B cell (primary cell): ENCODE measurements at regions not wholly inside any gene's neighbourhood (a gene's known extent, or its start where the extent isn't known, plus 50 kb on each side); places are given as distances from the start of the nearest gene placed in this dataset.

Source experiments
- ATAC-seq: fragments of 200-7000 bp; cut with Tn5 transposase; one replicate; pipeline ENCODE4 v1.10.0; 2021; ENCODE audit warnings: low read depth, mild to moderate bottlenecking, moderate number of reproducible peaks, moderate library complexity
- CTCF ChIA-PET: fragments of 350-600 bp; sonication (Branson Sonifier 250); formaldehyde crosslinking; loops from one replicate; lab custom pipeline; 2021; ENCODE audit warnings: antibody characterized with exemption, inconsistent platforms; lab: Charles Lee
- POLR2A ChIA-PET: fragments of 350-600 bp; sonication (Branson Sonifier 250); formaldehyde crosslinking; loops from one replicate; lab custom pipeline; 2021; ENCODE audit warnings: antibody characterized with exemption; lab: Charles Lee
- DNase-seq: peaks from one replicate; pipeline ENCODE4 v3.0.0; 2013
- H2AFZ ChIP-seq: 2 replicates; pipeline ENCODE4 v1.6.1; 2012; ENCODE audit warnings: mild to moderate bottlenecking, low read depth, low read length; ENCODE audit not compliant: insufficient read depth, poor library complexity, severe bottlenecking
- H3K27ac ChIP-seq, 2 donors: 1 replicate in 1 of 2; 2 replicates in 1 of 2; pipeline ENCODE4 v1.5.1; 2012 to 2013; ENCODE audit warnings: low read length in 2 of 2, mild to moderate bottlenecking in 2 of 2, moderate library complexity in 1 of 2
- H3K27me3 ChIP-seq, 4 experiments: fragments of 200-600 bp in 1 of 4; sonication (generic) in 1 of 4; replicated peaks in 1 of 4; 1 replicate in 2 of 4; 2 replicates in 2 of 4; pipeline versions ENCODE4 v1.6.1 to v1.7.0; 2013 to 2016; ENCODE audit warnings: low read length in 3 of 4, mild to moderate bottlenecking in 2 of 4, mixed read lengths in 1 of 4, moderate library complexity in 1 of 4; ENCODE audit not compliant: insufficient read depth in 4 of 4, control insufficient read depth in 3 of 4; ENCODE audit errors: control extremely low read depth in 1 of 4
- H3K36me3 ChIP-seq, 2 experiments: replicated peaks in 1 of 2; 1 replicate in 1 of 2; 2 replicates in 1 of 2; pipeline versions ENCODE4 v1.6.1 to v1.7.1; 2013; ENCODE audit warnings: low read length in 1 of 2; ENCODE audit not compliant: insufficient read depth in 2 of 2, control insufficient read depth in 1 of 2; ENCODE audit errors: control extremely low read depth in 1 of 2, extremely low read depth in 1 of 2
- H3K4me1 ChIP-seq, 2 donors: fragments of 200-600 bp in 1 of 2; sonication (generic) in 1 of 2; 1 replicate in 1 of 2; 2 replicates in 1 of 2; pipeline versions ENCODE4 v1.5.1 to v1.6.1; 2013 to 2017; ENCODE audit warnings: low read length in 2 of 2; ENCODE audit not compliant: control insufficient read depth in 2 of 2, insufficient read depth in 2 of 2
- H3K4me2 ChIP-seq: replicated peaks from 2 replicates; pipeline ENCODE3; 2012; ENCODE audit warnings: mild to moderate bottlenecking, low read depth, low read length; ENCODE audit not compliant: poor library complexity, severe bottlenecking
- H3K4me3 ChIP-seq, 5 experiments: fragments of 200-600 bp in 1 of 5; sonication (generic) in 1 of 5; 1 replicate in 3 of 5; 2 replicates in 2 of 5; pipeline versions ENCODE4 v1.5.1 to v1.7.0; 2011 to 2016; ENCODE audit warnings: low read length in 4 of 5, mild to moderate bottlenecking in 4 of 5, low read depth in 2 of 5, control low read depth in 1 of 5, moderate library complexity in 1 of 5; ENCODE audit not compliant: insufficient read depth in 1 of 5; ENCODE audit errors: control extremely low read depth in 1 of 5, extremely low read depth in 1 of 5
- H3K79me2 ChIP-seq: fragments of 200-600 bp; sonication (generic); one replicate; pipeline ENCODE4 v1.6.0; 2016; ENCODE audit warnings: low read length; ENCODE audit not compliant: control insufficient read depth, insufficient read depth
- H3K9ac ChIP-seq: fragments of 200-600 bp; sonication (generic); 2 replicates; pipeline ENCODE4 v1.6.1; 2017; ENCODE audit warnings: mild to moderate bottlenecking, low read length, moderate library complexity
- H3K9me3 ChIP-seq, 3 donors: one replicate each; pipeline versions ENCODE4 v1.6.1 to v1.7.1; 2013; ENCODE audit warnings: low read length in 2 of 3; ENCODE audit not compliant: control insufficient read depth in 2 of 3, insufficient read depth in 1 of 3; ENCODE audit errors: control extremely low read depth in 1 of 3
- H4K20me1 ChIP-seq: 2 replicates; pipeline ENCODE4 v1.6.0; 2012; ENCODE audit warnings: mild to moderate bottlenecking, low read length; ENCODE audit not compliant: insufficient read depth, control insufficient read depth, poor library complexity, severe bottlenecking
- H3K27ac Mint-ChIP-seq: one replicate; pipeline ENCODE4 v1.8.0; 2021; ENCODE audit warnings: mixed read lengths
- H3K27me3 Mint-ChIP-seq: one replicate; pipeline ENCODE4 v1.8.0; 2021; ENCODE audit warnings: mixed read lengths
- H3K4me1 Mint-ChIP-seq: one replicate; pipeline ENCODE4 v1.8.0; 2021; ENCODE audit warnings: mixed read lengths
- H3K4me3 Mint-ChIP-seq: one replicate; pipeline ENCODE4 v1.8.0; 2021; ENCODE audit warnings: mixed read lengths
- H3K9me3 Mint-ChIP-seq: one replicate; pipeline ENCODE4 v1.8.0; 2022; ENCODE audit warnings: mixed read lengths; ENCODE audit not compliant: insufficient read depth
- EZH2 ChIP-seq: IDR thresholded peaks from 2 replicates; pipeline ENCODE4 v1.6.1; 2012; ENCODE audit warnings: borderline replicate concordance, low read depth, mild to moderate bottlenecking, moderate library complexity, low read length; ENCODE audit not compliant: insufficient read depth, poor library complexity, severe bottlenecking
- WGBS: methylation state at CpG from one replicate; pipeline ENCODE4 v1.1.5; 2013; ENCODE audit warnings: missing lambda C conversion rate; ENCODE audit not compliant: insufficient coverage; 5-methylcytosine and 5-hydroxymethylcytosine counted together
- intact Hi-C: fragments of 100-400 bp; cut with micrococcal nuclease; formaldehyde crosslinking; loops from one replicate; pipeline ENCODE4 v1.10.0; 2022
- TF ChIP-seq, protein P1 (sequence below): fragments of 200-600 bp; IDR thresholded peaks from one replicate; pipeline ENCODE4 v1.8.0; 2022; ENCODE audit warnings: antibody characterized with exemption, mild to moderate bottlenecking

DNA sequence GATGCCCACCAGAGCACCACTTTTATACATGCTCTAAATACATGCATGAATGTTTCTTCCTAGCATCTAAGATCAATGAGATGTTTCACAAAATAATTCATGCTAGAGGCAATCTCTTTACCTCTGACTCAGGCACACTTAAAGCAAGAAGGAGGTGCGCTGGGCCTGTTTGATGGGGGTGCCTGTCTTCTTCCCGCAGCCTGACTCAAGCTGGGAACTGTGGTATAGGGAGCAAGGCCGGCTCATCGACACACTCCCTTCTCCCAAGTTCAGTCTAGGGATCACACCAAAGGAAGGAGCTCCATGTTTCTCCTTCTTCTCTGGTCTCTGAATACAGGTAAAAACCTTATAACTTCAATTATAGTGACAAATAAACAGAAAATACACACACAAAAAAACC is 333.8 kb upstream of the MAD2L1 start:
- Mint-ChIP-seq H3K4me1 (no peaks in the 10 kb centered on the region), H3K27me3 (no peaks in the 10 kb centered on the region), H3K9me3 (no peaks in the 10 kb centered on the region), H3K4me3 (no peak overlapping the region), H3K27ac (no peak overlapping the region)
- no peaks in the 10 kb centered on the region for H3K4me1 ChIP-seq
- no peak for ATAC-seq
- no peak overlapping the region for H3K27ac ChIP-seq
- H3K4me3 ChIP-seq = no peak overlapping the region
- no peaks in the 10 kb centered on the region for H3K27me3 ChIP-seq
- H4K20me1 ChIP-seq = no peaks in the 10 kb centered on the region
- H3K9me3 ChIP-seq = no peaks in the 10 kb centered on the region
- TF ChIP-seq, protein P1, sequence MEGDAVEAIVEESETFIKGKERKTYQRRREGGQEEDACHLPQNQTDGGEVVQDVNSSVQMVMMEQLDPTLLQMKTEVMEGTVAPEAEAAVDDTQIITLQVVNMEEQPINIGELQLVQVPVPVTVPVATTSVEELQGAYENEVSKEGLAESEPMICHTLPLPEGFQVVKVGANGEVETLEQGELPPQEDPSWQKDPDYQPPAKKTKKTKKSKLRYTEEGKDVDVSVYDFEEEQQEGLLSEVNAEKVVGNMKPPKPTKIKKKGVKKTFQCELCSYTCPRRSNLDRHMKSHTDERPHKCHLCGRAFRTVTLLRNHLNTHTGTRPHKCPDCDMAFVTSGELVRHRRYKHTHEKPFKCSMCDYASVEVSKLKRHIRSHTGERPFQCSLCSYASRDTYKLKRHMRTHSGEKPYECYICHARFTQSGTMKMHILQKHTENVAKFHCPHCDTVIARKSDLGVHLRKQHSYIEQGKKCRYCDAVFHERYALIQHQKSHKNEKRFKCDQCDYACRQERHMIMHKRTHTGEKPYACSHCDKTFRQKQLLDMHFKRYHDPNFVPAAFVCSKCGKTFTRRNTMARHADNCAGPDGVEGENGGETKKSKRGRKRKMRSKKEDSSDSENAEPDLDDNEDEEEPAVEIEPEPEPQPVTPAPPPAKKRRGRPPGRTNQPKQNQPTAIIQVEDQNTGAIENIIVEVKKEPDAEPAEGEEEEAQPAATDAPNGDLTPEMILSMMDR = no peak
- no peak for TF ChIP-seq EZH2
- intact Hi-C loops = no loop called here
- H3K36me3 ChIP-seq = no peaks in the 10 kb centered on the region
- H3K9ac ChIP-seq = no peak overlapping the region
- ChIA-PET POLR2A (no interaction called here), CTCF (no interaction called here)
- WGBS = 100% methylated on average over 3 of the region's 4 CpGs
- no peak for DNase-seq
- H3K4me2 ChIP-seq = no peak overlapping the region
- no peaks in the 10 kb centered on the region for H3K79me2 ChIP-seq
- no peak overlapping the region for H2AFZ ChIP-seq

DNA sequence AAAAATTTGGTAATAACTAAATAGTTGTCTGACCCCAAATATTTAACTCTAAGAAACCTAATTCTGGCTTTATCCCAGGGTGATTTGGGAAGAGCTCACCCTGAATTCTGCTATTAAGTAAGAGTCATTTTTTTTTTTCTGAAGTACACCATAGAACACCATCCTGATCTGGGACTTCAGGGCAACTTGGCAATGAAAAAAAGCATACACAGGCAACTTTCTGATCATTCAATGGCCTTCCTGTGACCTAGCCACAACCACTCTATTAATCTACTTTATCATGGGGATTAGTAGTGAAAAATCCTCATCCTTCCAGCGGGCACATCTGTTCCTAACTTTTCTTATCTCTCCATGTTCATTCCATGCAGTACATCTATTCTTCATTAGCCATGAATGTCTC is 333.2 kb upstream of the MAD2L1 start:
- Histone ChIP-seq H3K4me2 (no peak overlapping the region), H3K27ac (no peak overlapping the region), H3K9me3 (no peaks in the 10 kb centered on the region), H3K4me1 (no peaks in the 10 kb centered on the region), H3K27me3 (no peaks in the 10 kb centered on the region), H3K9ac (no peak overlapping the region), H2AFZ (no peak overlapping the region), H3K79me2 (no peaks in the 10 kb centered on the region), H4K20me1 (no peaks in the 10 kb centered on the region), H3K36me3 (no peaks in the 10 kb centered on the region), H3K4me3 (no peak overlapping the region)
- Mint-ChIP-seq H3K27me3 (no peaks in the 10 kb centered on the region), H3K27ac (no peak overlapping the region), H3K4me3 (no peak overlapping the region), H3K9me3 (no peaks in the 10 kb centered on the region), H3K4me1 (no peaks in the 10 kb centered on the region)
- intact Hi-C loops = no loop called here
- ChIA-PET POLR2A (no interaction called here), CTCF (no interaction called here)
- TF ChIP-seq EZH2 = no peak
- TF ChIP-seq, protein P1 = no peak
- DNase-seq = no peak
- ATAC-seq = no peak
- WGBS = no CpG with 5 or more reads among the region's 1 CpG
